Hepatocyte (in vitro differentiated cells): ENCODE measurements at regions not wholly inside any gene's neighbourhood (a gene's known extent, or its start where the extent isn't known, plus 50 kb on each side); places are given as distances from the start of the nearest gene placed in this dataset.

Experiments
- EZH2 ChIP-seq: fragments of 200-600 bp; sonication (generic); IDR thresholded peaks from 2 replicates; pipeline ENCODE4 v1.6.1; 2016; ENCODE audit warnings: antibody characterized with exemption, mild to moderate bottlenecking, borderline replicate concordance
- TF ChIP-seq, protein P1 (sequence below): fragments of 200-600 bp; sonication (generic); IDR thresholded peaks from 2 replicates; pipeline ENCODE4 v1.5.1; 2016; ENCODE audit warnings: antibody characterized with exemption, mild to moderate bottlenecking; ENCODE audit not compliant: poor library complexity

DNA sequence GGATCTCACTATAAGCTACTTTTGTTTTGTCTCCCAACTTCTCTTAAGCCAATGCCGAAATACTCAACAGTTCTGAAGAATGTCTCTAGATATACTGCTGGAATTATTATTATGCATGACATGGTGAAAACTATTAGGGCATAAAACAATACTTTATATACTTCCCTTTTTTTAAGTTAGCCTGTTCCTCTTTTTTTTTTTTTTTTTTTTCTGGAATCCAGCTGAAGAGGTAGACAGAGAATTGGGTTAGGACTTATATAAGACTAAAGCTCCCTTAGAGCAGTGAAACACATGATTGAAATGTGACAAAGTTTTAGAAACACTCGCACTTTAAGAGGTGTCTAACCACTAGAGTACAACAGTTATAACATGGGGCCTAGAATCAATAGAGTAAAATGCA, 850.9 kb upstream of the PCDH9 start:
- TF ChIP-seq, protein P1, sequence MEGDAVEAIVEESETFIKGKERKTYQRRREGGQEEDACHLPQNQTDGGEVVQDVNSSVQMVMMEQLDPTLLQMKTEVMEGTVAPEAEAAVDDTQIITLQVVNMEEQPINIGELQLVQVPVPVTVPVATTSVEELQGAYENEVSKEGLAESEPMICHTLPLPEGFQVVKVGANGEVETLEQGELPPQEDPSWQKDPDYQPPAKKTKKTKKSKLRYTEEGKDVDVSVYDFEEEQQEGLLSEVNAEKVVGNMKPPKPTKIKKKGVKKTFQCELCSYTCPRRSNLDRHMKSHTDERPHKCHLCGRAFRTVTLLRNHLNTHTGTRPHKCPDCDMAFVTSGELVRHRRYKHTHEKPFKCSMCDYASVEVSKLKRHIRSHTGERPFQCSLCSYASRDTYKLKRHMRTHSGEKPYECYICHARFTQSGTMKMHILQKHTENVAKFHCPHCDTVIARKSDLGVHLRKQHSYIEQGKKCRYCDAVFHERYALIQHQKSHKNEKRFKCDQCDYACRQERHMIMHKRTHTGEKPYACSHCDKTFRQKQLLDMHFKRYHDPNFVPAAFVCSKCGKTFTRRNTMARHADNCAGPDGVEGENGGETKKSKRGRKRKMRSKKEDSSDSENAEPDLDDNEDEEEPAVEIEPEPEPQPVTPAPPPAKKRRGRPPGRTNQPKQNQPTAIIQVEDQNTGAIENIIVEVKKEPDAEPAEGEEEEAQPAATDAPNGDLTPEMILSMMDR = no peak
- no peak for TF ChIP-seq EZH2
